Spleen (tissue), 11 donors: ENCODE measurements at regions not wholly inside any gene's neighbourhood (a gene's known extent, or its start where the extent isn't known, plus 50 kb on each side); places are given as distances from the start of the nearest gene placed in this dataset.

Experiments used
- DNase-seq: peaks from one replicate; pipeline ENCODE4 v3.0.0-alpha.2; 2020
- H3K27ac ChIP-seq, 8 donors: fragments of 200-600 bp; sonication (generic) in 7 of 8; 1 replicate in 4 of 8; 2 replicates in 4 of 8; pipeline versions ENCODE4 v1.5.0 to v1.8.0; 2016 to 2021; ENCODE audit warnings: inconsistent platforms in 4 of 8, mild to moderate bottlenecking in 4 of 8, moderate library complexity in 1 of 8
- H3K27me3 ChIP-seq, 7 donors: fragments of 200-600 bp; sonication (generic) in 6 of 7; replicated peaks in 1 of 7; 1 replicate in 4 of 7; 2 replicates in 3 of 7; pipeline versions ENCODE4 v1.5.0 to v1.8.0; 2016 to 2021; ENCODE audit warnings: inconsistent platforms in 3 of 7, mild to moderate bottlenecking in 1 of 7
- H3K36me3 ChIP-seq, 6 donors: fragments of 200-600 bp; sonication (generic) in 5 of 6; 1 replicate in 4 of 6; 2 replicates in 2 of 6; pipeline versions ENCODE4 v1.5.0 to v1.8.0; 2016 to 2021; ENCODE audit warnings: inconsistent platforms in 2 of 6
- H3K4me1 ChIP-seq, 6 donors: fragments of 200-600 bp; sonication (generic) in 5 of 6; 1 replicate in 3 of 6; 2 replicates in 3 of 6; pipeline versions ENCODE4 v1.5.0 to v1.8.0; 2016 to 2021; ENCODE audit warnings: inconsistent platforms in 3 of 6
- H3K4me3 ChIP-seq, 8 donors: fragments of 200-600 bp; sonication (generic) in 7 of 8; 1 replicate in 4 of 8; 2 replicates in 4 of 8; pipeline versions ENCODE4 v1.5.0 to v1.8.0; 2016 to 2021; ENCODE audit warnings: inconsistent platforms in 4 of 8, mild to moderate bottlenecking in 4 of 8, moderate library complexity in 2 of 8
- H3K9me3 ChIP-seq, 8 donors: fragments of 200-600 bp; sonication (generic) in 7 of 8; 1 replicate in 4 of 8; 2 replicates in 4 of 8; pipeline versions ENCODE4 v1.5.0 to v1.8.0; 2016 to 2021; ENCODE audit warnings: inconsistent platforms in 4 of 8
- POLR2A ChIP-seq, 3 donors: fragments of 450-650 bp; IDR thresholded peaks; one replicate each; pipeline ENCODE4 v1.5.1; 2017; ENCODE audit warnings: antibody characterized with exemption in 3 of 3, mild to moderate bottlenecking in 1 of 3
- POLR2AphosphoS5 ChIP-seq, 3 donors: sonication (generic); formaldehyde crosslinking; IDR thresholded peaks; one replicate each; pipeline ENCODE4 v1.5.1; 2017; ENCODE audit warnings: antibody characterized with exemption in 3 of 3
- WGBS, 5 donors: extraction: QIAGEN DNeasy Blood & Tissue Kit in 3 of 5; methylation state at CpG; one replicate each; pipeline versions ENCODE4 v1.1.5 to v1.1.7; 2013 to 2018; 5-methylcytosine and 5-hydroxymethylcytosine counted together
- intact Hi-C: fragments of 100-400 bp; cut with DNase I; formaldehyde crosslinking; loops from one replicate; pipeline ENCODE4 v1.15.0; 2023; ENCODE audit warnings: low total_unique reads
- TF ChIP-seq, protein P1 (sequence below), 11 experiments: fragments of 200-600 bp in 7 of 11; fragments of 450-650 bp in 4 of 11; sonication (generic) in 4 of 11; IDR thresholded peaks in 8 of 11; conservative IDR thresholded peaks in 3 of 11; 1 replicate in 7 of 11; 2 replicates in 4 of 11; pipeline versions ENCODE4 v1.4.0 to v1.8.0; 2016 to 2021; ENCODE audit warnings: antibody characterized with exemption in 11 of 11, inconsistent platforms in 4 of 11, mild to moderate bottlenecking in 1 of 11
- donor health status: healthy with polysubstance abuse.
- donor health status: DM: no; HTN: no; CAD: no; lungs with moderate emphysema.
- donor health status: DM: no; HTN: no; CAD: no.
- donor health status: Bipolar disorder and iron deficiency.
- donor health status: healthy.
- donor health status: DM: no; HTN: no; CAD: no.
- donor health status: DM: yes; HTN: yes; CAD: no.

- Histone ChIP-seq H3K27ac (no peak overlapping the region), H3K36me3 (no peaks in the 10 kb centered on the region), H3K4me3 (no peak overlapping the region), H3K9me3 (no peaks in the 10 kb centered on the region), H3K27me3 (no peaks in the 10 kb centered on the region), H3K4me1 (no peaks in the 10 kb centered on the region)
- WGBS, 5 donors: 49 to 92% (median 89%) methylated on average over 1 of the region's 1 CpG
- TF ChIP-seq, protein P1, sequence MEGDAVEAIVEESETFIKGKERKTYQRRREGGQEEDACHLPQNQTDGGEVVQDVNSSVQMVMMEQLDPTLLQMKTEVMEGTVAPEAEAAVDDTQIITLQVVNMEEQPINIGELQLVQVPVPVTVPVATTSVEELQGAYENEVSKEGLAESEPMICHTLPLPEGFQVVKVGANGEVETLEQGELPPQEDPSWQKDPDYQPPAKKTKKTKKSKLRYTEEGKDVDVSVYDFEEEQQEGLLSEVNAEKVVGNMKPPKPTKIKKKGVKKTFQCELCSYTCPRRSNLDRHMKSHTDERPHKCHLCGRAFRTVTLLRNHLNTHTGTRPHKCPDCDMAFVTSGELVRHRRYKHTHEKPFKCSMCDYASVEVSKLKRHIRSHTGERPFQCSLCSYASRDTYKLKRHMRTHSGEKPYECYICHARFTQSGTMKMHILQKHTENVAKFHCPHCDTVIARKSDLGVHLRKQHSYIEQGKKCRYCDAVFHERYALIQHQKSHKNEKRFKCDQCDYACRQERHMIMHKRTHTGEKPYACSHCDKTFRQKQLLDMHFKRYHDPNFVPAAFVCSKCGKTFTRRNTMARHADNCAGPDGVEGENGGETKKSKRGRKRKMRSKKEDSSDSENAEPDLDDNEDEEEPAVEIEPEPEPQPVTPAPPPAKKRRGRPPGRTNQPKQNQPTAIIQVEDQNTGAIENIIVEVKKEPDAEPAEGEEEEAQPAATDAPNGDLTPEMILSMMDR (IDR thresholded peaks at IDR 0.05 in 8 of 11, conservative IDR thresholded peaks at IDR 0.05 in 3 of 11): no peak
- TF ChIP-seq POLR2AphosphoS5 (IDR thresholded peaks at IDR 0.05): no peak
- intact Hi-C loops: no loop called here
- DNase-seq: no peak
Measured at GRCh38 chr11:81477277-81477676, 1256.4 kb downstream of the FAM181B start.

- H3K27ac ChIP-seq: no peak overlapping the region
- no peak overlapping the region for H3K4me3 ChIP-seq
- no peaks in the 10 kb centered on the region for H3K36me3 ChIP-seq
- TF ChIP-seq POLR2A (IDR thresholded peaks at IDR 0.05) (no peak), POLR2AphosphoS5 (IDR thresholded peaks at IDR 0.05) (no peak)
- TF ChIP-seq, protein P1 (IDR thresholded peaks at IDR 0.05 in 8 of 11, conservative IDR thresholded peaks at IDR 0.05 in 3 of 11): no peak
- H3K9me3 ChIP-seq: no peaks in the 10 kb centered on the region
- WGBS, 5 donors: 73 to 90% (median 81%) methylated on average over 2 of the region's 2 CpGs
- H3K27me3 ChIP-seq: no peaks in the 10 kb centered on the region
- intact Hi-C loops: no loop called here
- no peaks in the 10 kb centered on the region for H3K4me1 ChIP-seq
- no peak for DNase-seq
Measured at GRCh38 chr11:81476345-81476744, 1257.3 kb downstream of the FAM181B start.

- intact Hi-C loops: no loop called here
- Histone ChIP-seq H3K4me3 (no peak overlapping the region), H3K36me3 (no peaks in the 10 kb centered on the region), H3K4me1 (no peaks in the 10 kb centered on the region), H3K9me3 (peaks cover 0 to 4% (median 0%) of the 10 kb centered on the region in 8 donors), H3K27ac (no peak overlapping the region), H3K27me3 (no peaks in the 10 kb centered on the region)
- TF ChIP-seq POLR2A (IDR thresholded peaks at IDR 0.05): no peak
- no peak for TF ChIP-seq POLR2AphosphoS5 (IDR thresholded peaks at IDR 0.05)
- 45 to 74% (median 65%) methylated on average over 2 of the region's 2 CpGs for WGBS, 5 donors
- no peak for DNase-seq
Measured at GRCh38 chr11:81472646-81473045, 1261.0 kb downstream of the FAM181B start.

GRCh38 chr11:81470446-81470845, 1263.2 kb downstream of the FAM181B start:
- no peaks in the 10 kb centered on the region for H3K27me3 ChIP-seq
- no peak for DNase-seq
- peaks cover 0 to 16% (median 0%) of the 10 kb centered on the region in 8 donors for H3K9me3 ChIP-seq
- TF ChIP-seq POLR2A (IDR thresholded peaks at IDR 0.05) (no peak), POLR2AphosphoS5 (IDR thresholded peaks at IDR 0.05) (no peak)
- TF ChIP-seq, protein P1 (IDR thresholded peaks at IDR 0.05 in 8 of 11, conservative IDR thresholded peaks at IDR 0.05 in 3 of 11): no peak
- no peak overlapping the region for H3K4me3 ChIP-seq
- 68 to 89% (median 73%) methylated on average over 3 of the region's 3 CpGs for WGBS, 5 donors
- H3K36me3 ChIP-seq: no peaks in the 10 kb centered on the region
- no peak overlapping the region for H3K27ac ChIP-seq
- H3K4me1 ChIP-seq: no peaks in the 10 kb centered on the region
- intact Hi-C loops: no loop called here

- WGBS, 5 donors: 87 to 98% (median 90%) methylated on average over 2 of the region's 2 CpGs
- H3K27me3 ChIP-seq: no peaks in the 10 kb centered on the region
- DNase-seq: no peak
Measured at GRCh38 chr11:81459766-81460306, 1273.8 kb downstream of the FAM181B start.

More at GRCh38 chr11:81459766-81460306, 1273.8 kb downstream of the FAM181B start:
- no peak overlapping the region for H3K4me3 ChIP-seq
- no peaks in the 10 kb centered on the region for H3K4me1 ChIP-seq
- H3K27ac ChIP-seq: no peak overlapping the region
- TF ChIP-seq POLR2AphosphoS5 (IDR thresholded peaks at IDR 0.05) (no peak), POLR2A (IDR thresholded peaks at IDR 0.05) (no peak)
- TF ChIP-seq, protein P1 (IDR thresholded peaks at IDR 0.05 in 8 of 11, conservative IDR thresholded peaks at IDR 0.05 in 3 of 11): no peak
- no peaks in the 10 kb centered on the region for H3K36me3 ChIP-seq
- peaks cover 0 to 7% (median 0%) of the 10 kb centered on the region in 8 donors for H3K9me3 ChIP-seq
- intact Hi-C loops: no loop called here
